ENCODE measurements at regions not wholly inside any gene's neighbourhood (a gene's known extent, or its start where the extent isn't known, plus 50 kb on each side); places are given as distances from the start of the nearest gene placed in this dataset.
"Not testable (repeated sequence)": the region's sequence is repeated elsewhere in the genome, so short reads cannot be mapped to it uniquely, and the experiment has no call there.

GRCh38 chr4:79561751-79562150 lies 153.7 kb upstream of the GK2 start:
- ChIA-PET POLR2A (no interaction called here), CTCF (no interaction called here)
- no peak overlapping the region for H3K27ac ChIP-seq (ENCODE audit: low read depth in 2 of 2, low read length in 1 of 2)
- H3K79me2 ChIP-seq (ENCODE audit: insufficient read depth): no peaks in the 10 kb centered on the region
- no peak overlapping the region for H2AFZ ChIP-seq (ENCODE audit: low read depth)
- no peaks in the 10 kb centered on the region for H3K9me2 ChIP-seq
- H3K27me3 ChIP-seq (ENCODE audit: insufficient read depth): no peaks in the 10 kb centered on the region
- no peak overlapping the region for H3K4me3 ChIP-seq (ENCODE audit: low read depth in 2 of 2, low read length in 1 of 2)
- H3F3A ChIP-seq (replicated peaks; ENCODE audit: insufficient read depth): no peaks in the 10 kb centered on the region
- no peak for DNase-seq
- WGBS (ENCODE audit: low lambda C conversion rate): 15% methylated on average over 1 of the region's 1 CpG
- H3K36me3 ChIP-seq (replicated peaks in 1 of 2; ENCODE audit: control insufficient read depth in 1 of 2, insufficient read depth in 2 of 2, low read length in 1 of 2): no peaks in the 10 kb centered on the region
- H3K4me1 ChIP-seq (ENCODE audit: control insufficient read depth in 1 of 2, insufficient read depth in 2 of 2, low read depth in 1 of 2, low read length in 1 of 2): no peaks in the 10 kb centered on the region
- H3K9ac ChIP-seq: no peak overlapping the region
- H3K9me3 ChIP-seq: no peaks in the 10 kb centered on the region
- TF ChIP-seq YY1 (IDR thresholded peaks at IDR 0.05; ENCODE audit: low read depth) (no peak), USF2 (IDR thresholded peaks at IDR 0.05; ENCODE audit: borderline replicate concordance, low read depth, low read length) (no peak), RFX5 (IDR thresholded peaks at IDR 0.05; ENCODE audit: low read length) (no peak), TAF1 (IDR thresholded peaks at IDR 0.05; ENCODE audit: borderline replicate concordance, low read depth, low read length) (no peak), MEF2A (IDR thresholded peaks at IDR 0.05; ENCODE audit: borderline replicate concordance, low read depth) (no peak), RAD21 (IDR thresholded peaks at IDR 0.05; ENCODE audit: low read length) (no peak), FOXM1 (IDR thresholded peaks at IDR 0.05; ENCODE audit: low read depth) (no peak), EP300 (IDR thresholded peaks at IDR 0.05; ENCODE audit: borderline replicate concordance in 1 of 2, low read depth in 1 of 2, low read length in 1 of 2) (no peak), CTCF (IDR thresholded peaks at IDR 0.05) (no peak), POLR2AphosphoS5 (IDR thresholded peaks at IDR 0.05; ENCODE audit: low read depth, low read length) (no peak)
- no peaks in the 10 kb centered on the region for H4K20me1 ChIP-seq (ENCODE audit: insufficient read depth)
- H3K4me2 ChIP-seq: no peak overlapping the region

- not testable (repeated sequence) for DNase-seq
These were observed 151.4 kb upstream of the GK2 start for GRCh38 chr4:79559398-79559797.

GRCh38 chr4:79552311-79552710 lies 144.3 kb upstream of the GK2 start:
- Histone ChIP-seq H3F3A (replicated peaks; ENCODE audit: insufficient read depth) (no peaks in the 10 kb centered on the region), H3K4me2 (no peak overlapping the region), H3K27me3 (ENCODE audit: insufficient read depth) (no peaks in the 10 kb centered on the region), H3K4me3 (ENCODE audit: low read depth in 2 of 2, low read length in 1 of 2) (no peak overlapping the region), H3K27ac (ENCODE audit: low read depth in 2 of 2, low read length in 1 of 2) (no peak overlapping the region), H3K9me2 (no peaks in the 10 kb centered on the region), H3K9ac (no peak overlapping the region), H3K36me3 (replicated peaks in 1 of 2; ENCODE audit: control insufficient read depth in 1 of 2, insufficient read depth in 2 of 2, low read length in 1 of 2) (no peaks in the 10 kb centered on the region), H2AFZ (ENCODE audit: low read depth) (no peak overlapping the region), H3K4me1 (ENCODE audit: control insufficient read depth in 1 of 2, insufficient read depth in 2 of 2, low read depth in 1 of 2, low read length in 1 of 2) (no peaks in the 10 kb centered on the region), H3K79me2 (ENCODE audit: insufficient read depth) (no peaks in the 10 kb centered on the region), H3K9me3 (no peaks in the 10 kb centered on the region), H4K20me1 (ENCODE audit: insufficient read depth) (no peaks in the 10 kb centered on the region)
- TF ChIP-seq SMC3 (IDR thresholded peaks at IDR 0.05; ENCODE audit: low read depth, low read length): no peak
- no peak for TF ChIP-seq PBX3 (IDR thresholded peaks at IDR 0.05)
- no peak for TF ChIP-seq FOXM1 (IDR thresholded peaks at IDR 0.05; ENCODE audit: low read depth)
- TF ChIP-seq ELF1 (IDR thresholded peaks at IDR 0.05): no peak
- TF ChIP-seq NRF1 (IDR thresholded peaks at IDR 0.05; ENCODE audit: low read depth, low read length): no peak
- TF ChIP-seq USF1 (IDR thresholded peaks at IDR 0.05; ENCODE audit: borderline replicate concordance, low read depth): no peak
- no peak for TF ChIP-seq RCOR1 (IDR thresholded peaks at IDR 0.05; ENCODE audit: low read length)
- TF ChIP-seq USF2 (IDR thresholded peaks at IDR 0.05; ENCODE audit: borderline replicate concordance, low read depth, low read length): no peak
- no peak for TF ChIP-seq TAF1 (IDR thresholded peaks at IDR 0.05; ENCODE audit: borderline replicate concordance, low read depth, low read length)
- no peak for TF ChIP-seq EZH2phosphoT487 (IDR thresholded peaks at IDR 0.05; ENCODE audit: borderline replicate concordance, low read depth)
- no peak for TF ChIP-seq GATA2 (CRISPR knock-in tag; IDR thresholded peaks at IDR 0.05)
- CTCF ChIA-PET: interaction anchor here (0.9 to 1.8 kb wide), 2 partner anchors 24 to 1398 kb away, joined by 3 to 5 read pairs; no protein-coding TSS in a partner anchor
- POLR2A ChIA-PET: no interaction called here
- no peak for DNase-seq

More at GRCh38 chr4:79559398-79559797, 151.4 kb upstream of the GK2 start:
- POLR2A ChIA-PET; H3K27me3 ChIP-seq (ENCODE audit: insufficient read depth); H3K27ac ChIP-seq (ENCODE audit: low read depth in 2 of 2, low read length in 1 of 2); H4K20me1 ChIP-seq (ENCODE audit: insufficient read depth); H3K4me3 ChIP-seq (ENCODE audit: low read depth in 2 of 2, low read length in 1 of 2); H3K4me1 ChIP-seq (ENCODE audit: control insufficient read depth in 1 of 2, insufficient read depth in 2 of 2, low read depth in 1 of 2, low read length in 1 of 2); H3K9me3 ChIP-seq; H3K36me3 ChIP-seq (replicated peaks in 1 of 2; ENCODE audit: control insufficient read depth in 1 of 2, insufficient read depth in 2 of 2, low read length in 1 of 2); H3K9me2 ChIP-seq; H3K4me2 ChIP-seq; H3K9ac ChIP-seq; H3F3A ChIP-seq (replicated peaks; ENCODE audit: insufficient read depth); H2AFZ ChIP-seq (ENCODE audit: low read depth); CTCF ChIA-PET; H3K79me2 ChIP-seq (ENCODE audit: insufficient read depth): not testable (repeated sequence)
- WGBS (ENCODE audit: low lambda C conversion rate): 71% methylated on average over 2 of the region's 2 CpGs

All from SK-N-SH (cell line).